ELR (cell line): ENCODE measurements at regions not wholly inside any gene's neighbourhood (a gene's known extent, or its start where the extent isn't known, plus 50 kb on each side); places are given as distances from the start of the nearest gene placed in this dataset.
"Not testable (repeated sequence)": the region's sequence is repeated elsewhere in the genome, so short reads cannot be mapped to it uniquely, and the experiment has no call there.

Experiments
- DNase-seq: peaks from one replicate; pipeline ENCODE4 v3.0.0-alpha.2; 2015; ENCODE audit warnings: low read depth

DNA sequence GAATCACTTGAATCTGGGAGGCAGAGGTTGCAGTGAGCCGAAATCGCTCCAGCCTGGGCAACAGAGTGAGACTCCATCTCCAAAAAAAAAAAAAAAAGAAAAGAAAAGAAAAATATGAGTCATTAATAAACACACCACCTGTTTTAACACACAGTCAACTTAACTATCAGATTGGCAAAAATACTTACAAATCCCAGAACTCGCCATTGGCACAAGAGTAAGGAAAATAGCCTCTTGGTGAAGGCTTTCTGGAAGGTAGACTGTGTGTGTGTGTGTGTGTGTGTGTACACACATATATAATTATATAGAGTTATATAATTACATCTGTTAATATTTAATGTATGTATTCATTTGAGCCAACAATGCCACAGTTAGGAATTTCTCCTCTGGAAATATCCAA lies 63.7 kb upstream of the UXS1 start:
- no peak for DNase-seq

DNA sequence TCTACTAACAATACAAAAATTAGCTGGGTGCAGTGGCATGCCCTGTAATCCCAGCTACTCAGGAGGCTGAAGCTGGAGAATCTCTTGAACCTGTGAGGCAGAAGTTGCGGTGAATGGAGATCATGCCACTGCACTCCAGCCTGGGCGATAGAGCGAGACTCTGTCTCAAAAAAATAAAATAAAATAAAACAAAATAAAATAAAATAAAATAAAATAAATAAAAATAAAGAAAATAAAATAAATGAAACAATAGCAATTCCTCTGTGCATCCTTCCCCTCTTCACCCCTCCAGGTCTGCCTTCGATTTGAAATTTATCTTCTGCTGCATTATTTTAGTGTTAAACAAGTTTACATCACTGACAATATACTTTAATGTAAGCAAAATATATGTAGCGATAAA lies 63.0 kb upstream of the UXS1 start:
- no peak for DNase-seq

DNA sequence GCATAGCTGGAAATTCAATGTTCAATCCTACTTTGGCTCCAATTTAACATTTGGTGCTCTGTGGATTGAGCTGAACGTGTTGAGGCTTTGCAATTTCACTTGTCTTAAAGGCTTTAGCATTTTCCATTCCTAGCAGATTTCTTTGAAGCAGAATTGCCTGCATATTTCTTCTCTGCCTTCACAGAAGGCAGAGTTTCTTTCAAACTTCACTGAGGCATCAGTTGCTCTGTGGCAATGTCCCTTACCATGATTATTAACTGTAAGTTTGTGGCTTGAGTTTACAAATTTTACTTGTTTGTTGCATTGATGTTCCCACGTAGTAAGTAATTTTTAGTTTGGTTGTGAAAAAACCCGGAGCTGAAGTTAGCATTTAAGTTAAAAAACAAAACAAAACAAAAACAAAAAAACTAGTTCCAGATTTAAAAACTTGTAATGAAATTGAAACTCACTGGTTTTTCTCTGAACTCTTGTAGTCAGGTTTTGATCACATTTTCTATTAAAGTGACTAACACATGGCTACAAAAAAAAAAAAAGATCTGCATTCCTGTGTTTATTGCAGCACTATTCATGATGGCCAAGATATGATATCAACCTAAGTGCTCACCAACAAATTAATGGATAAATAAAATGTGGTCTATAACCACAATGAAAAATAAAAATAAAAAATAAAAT lies 55.2 kb upstream of the UXS1 start:
- not testable (repeated sequence) for DNase-seq

DNA sequence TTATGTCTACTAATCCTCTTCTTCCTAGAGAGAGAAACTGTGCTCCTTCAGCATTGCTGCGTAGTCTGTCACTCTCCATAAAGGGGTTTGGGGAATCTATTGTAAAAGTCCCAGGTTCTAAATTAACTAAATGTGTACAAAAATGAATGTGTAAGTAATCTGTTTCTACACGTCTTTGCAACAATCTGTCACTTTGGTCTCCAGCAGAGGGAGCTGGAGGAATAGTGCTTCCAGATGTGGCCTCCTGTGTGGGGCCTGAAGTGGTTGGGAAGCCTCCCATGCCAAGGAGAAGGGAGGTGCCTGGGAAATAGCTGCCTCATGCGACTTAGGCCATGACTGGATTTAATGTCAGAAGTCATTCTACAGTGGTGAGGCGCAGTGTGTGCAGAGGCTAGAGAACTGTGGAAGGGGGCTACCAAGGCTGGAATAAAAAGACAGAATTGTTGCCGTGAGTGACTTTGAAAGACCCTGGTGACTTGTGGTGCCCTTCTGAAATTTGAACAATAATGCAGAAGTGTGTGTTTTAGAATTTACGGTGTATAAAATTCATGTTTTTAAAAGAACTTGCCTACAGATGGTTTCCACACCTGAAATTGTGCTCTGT lies 54.5 kb upstream of the UXS1 start:
- DNase-seq, result peak; percentile 1
